Activated CD8-positive, alpha-beta T cell treated with anti-CD3 and anti-CD28 coated beads for 36 hours (primary cell): ENCODE measurements at regions not wholly inside any gene's neighbourhood (a gene's known extent, or its start where the extent isn't known, plus 50 kb on each side); places are given as distances from the start of the nearest gene placed in this dataset.

Experiments used
- ATAC-seq: fragments of 200-7000 bp; cut with Tn5 transposase; one replicate; pipeline ENCODE4 v1.10.0; 2021; ENCODE audit warnings: mild to moderate bottlenecking, moderate library complexity
- CTCF ChIA-PET: fragments of 350-600 bp; sonication (Branson Sonifier 250); formaldehyde crosslinking; loops from one replicate; lab custom pipeline; 2021; ENCODE audit warnings: antibody characterized with exemption; lab: Charles Lee
- POLR2A ChIA-PET: fragments of 350-600 bp; sonication (Branson Sonifier 250); formaldehyde crosslinking; loops from one replicate; lab custom pipeline; 2021; ENCODE audit warnings: antibody characterized with exemption; lab: Charles Lee
- DNase-seq: peaks from one replicate; pipeline ENCODE4 v3.0.0-alpha.2; 2020
- H3K27ac Mint-ChIP-seq: one replicate; pipeline ENCODE4 v1.8.0; 2021; ENCODE audit warnings: mild to moderate bottlenecking, mixed read lengths
- H3K27me3 Mint-ChIP-seq: one replicate; pipeline ENCODE4 v1.8.0; 2021; ENCODE audit warnings: mixed read lengths
- H3K36me3 Mint-ChIP-seq: one replicate; pipeline ENCODE4 v1.8.0; 2021; ENCODE audit warnings: low read depth, mixed read lengths
- H3K4me1 Mint-ChIP-seq: one replicate; pipeline ENCODE4 v1.8.0; 2021; ENCODE audit warnings: low read depth, mixed read lengths
- H3K4me3 Mint-ChIP-seq: one replicate; pipeline ENCODE4 v1.8.0; 2021; ENCODE audit warnings: mild to moderate bottlenecking, moderate library complexity, mixed read lengths
- H3K9me3 Mint-ChIP-seq: one replicate; pipeline ENCODE4 v1.8.0; 2021; ENCODE audit warnings: mixed read lengths
- CTCF ChIP-seq: fragments of 200-600 bp; IDR thresholded peaks from one replicate; pipeline ENCODE4 v1.8.0; 2022; ENCODE audit warnings: antibody characterized with exemption, mild to moderate bottlenecking
- intact Hi-C: fragments of 100-400 bp; cut with micrococcal nuclease; formaldehyde crosslinking; loops from one replicate; pipeline ENCODE4 v1.10.0; 2022

GRCh38 chr14:36394593-36394992 is 74.2 kb upstream of the MBIP start:
- Mint-ChIP-seq H3K9me3 (no peaks in the 10 kb centered on the region), H3K27me3 (peaks cover 13% of the 10 kb centered on the region), H3K4me1 (no peaks in the 10 kb centered on the region), H3K36me3 (no peaks in the 10 kb centered on the region), H3K27ac (no peak overlapping the region), H3K4me3 (no peak overlapping the region)
- CTCF ChIA-PET: interaction anchor here (0.6 to 1.4 kb wide), 4 partner anchors 20 to 325 kb away, joined by 3 to 6 read pairs (median 3); no protein-coding TSS in a partner anchor
- no peak for TF ChIP-seq CTCF
- ATAC-seq (no peak), DNase-seq (no peak)
- intact Hi-C loops: no loop called here
- POLR2A ChIA-PET: no interaction called here

GRCh38 chr14:36390718-36391117 is 70.3 kb upstream of the MBIP start:
- CTCF ChIA-PET: no interaction called here
- Mint-ChIP-seq H3K9me3 (no peaks in the 10 kb centered on the region), H3K4me3 (no peak overlapping the region)

GRCh38 chr14:36383767-36384431 is 63.5 kb upstream of the MBIP start:
- Mint-ChIP-seq H3K4me3 (no peak overlapping the region), H3K27me3 (peaks cover 4% of the 10 kb centered on the region), H3K9me3 (no peaks in the 10 kb centered on the region), H3K36me3 (no peaks in the 10 kb centered on the region), H3K27ac (no peak overlapping the region), H3K4me1 (no peaks in the 10 kb centered on the region)
- TF ChIP-seq CTCF: no peak
- no peak for ATAC-seq
- intact Hi-C loops: no loop called here
- DNase-seq: no peak
- ChIA-PET POLR2A (no interaction called here), CTCF (no interaction called here)

More at GRCh38 chr14:36390718-36391117, 70.3 kb upstream of the MBIP start:
- DNase-seq (no peak), ATAC-seq (no peak)
- H3K36me3 Mint-ChIP-seq: no peaks in the 10 kb centered on the region
- peaks cover 14% of the 10 kb centered on the region for H3K27me3 Mint-ChIP-seq
- no peaks in the 10 kb centered on the region for H3K4me1 Mint-ChIP-seq
- intact Hi-C loops: no loop called here
- POLR2A ChIA-PET: no interaction called here
- no peak for TF ChIP-seq CTCF
- H3K27ac Mint-ChIP-seq: no peak overlapping the region

- ChIA-PET CTCF (interaction anchor here (0.6 to 5.9 kb wide), 32 partner anchors 8 to 492 kb away, joined by 3 to 92 read pairs (median 3); partner anchors contain the start of gene MBIP), POLR2A (no interaction called here)
- intact Hi-C loops: loop anchor here (5.0 to 10.0 kb wide), 4 partner anchors 57 to 489 kb away; no protein-coding TSS in a partner anchor
- no peaks in the 10 kb centered on the region for H3K27me3 Mint-ChIP-seq
- DNase-seq: peak; percentile 85
- peak; percentile 82 for ATAC-seq
- H3K27ac Mint-ChIP-seq: no peak overlapping the region
- no peaks in the 10 kb centered on the region for H3K4me1 Mint-ChIP-seq
- peak; percentile 74 for TF ChIP-seq CTCF
- H3K4me3 Mint-ChIP-seq: no peak overlapping the region
- H3K36me3 Mint-ChIP-seq: no peaks in the 10 kb centered on the region
- H3K9me3 Mint-ChIP-seq: no peaks in the 10 kb centered on the region
Observed at GRCh38 chr14:36373982-36374673, 53.7 kb upstream of the MBIP start.
